GDM1 (cell line): ENCODE measurements at regions not wholly inside any gene's neighbourhood (a gene's known extent, or its start where the extent isn't known, plus 50 kb on each side); places are given as distances from the start of the nearest gene placed in this dataset.

Experiments used
- DNase-seq: peaks from one replicate; lab custom pipeline; 2025; lab: John Stamatoyannopoulos, UW

GRCh38 chr4:176902710-176903323 lies 110.1 kb upstream of the VEGFC start:
- no peak for DNase-seq

- DNase-seq: no peak
These were observed 114.0 kb upstream of the VEGFC start for GRCh38 chr4:176906709-176907108.

GRCh38 chr4:176910646-176911045 lies 117.9 kb upstream of the VEGFC start:
- no peak for DNase-seq

GRCh38 chr4:176919631-176920030 lies 126.9 kb upstream of the VEGFC start:
- no peak for DNase-seq

- no peak for DNase-seq
These were observed 128.0 kb upstream of the VEGFC start for GRCh38 chr4:176920694-176921093.

GRCh38 chr4:176921256-176921655 lies 128.5 kb upstream of the VEGFC start:
- DNase-seq: no peak

- DNase-seq: no peak
These were observed 131.5 kb upstream of the VEGFC start for GRCh38 chr4:176924238-176924637.

GRCh38 chr4:176925962-176926361 lies 133.2 kb upstream of the VEGFC start:
- DNase-seq: no peak

- no peak for DNase-seq
These were observed 134.4 kb upstream of the VEGFC start for GRCh38 chr4:176927117-176927516.

GRCh38 chr4:176927664-176928063 lies 134.9 kb upstream of the VEGFC start:
- no peak for DNase-seq

- no peak for DNase-seq
These were observed 146.7 kb upstream of the VEGFC start for GRCh38 chr4:176939445-176939844.

- DNase-seq: no peak
These were observed 152.6 kb upstream of the VEGFC start for GRCh38 chr4:176945334-176945733.

GRCh38 chr4:176949029-176949428 lies 156.3 kb upstream of the VEGFC start:
- DNase-seq: no peak

GRCh38 chr4:176953021-176953420 lies 160.3 kb upstream of the VEGFC start:
- no peak for DNase-seq

GRCh38 chr4:176957353-176958118 lies 164.8 kb upstream of the VEGFC start:
- DNase-seq: no peak

GRCh38 chr4:176959980-176960379 lies 167.3 kb upstream of the VEGFC start:
- no peak for DNase-seq

GRCh38 chr4:176963121-176963520 lies 170.4 kb upstream of the VEGFC start:
- no peak for DNase-seq

GRCh38 chr4:176964116-176964691 lies 171.5 kb upstream of the VEGFC start:
- no peak for DNase-seq

- no peak for DNase-seq
These were observed 174.9 kb upstream of the VEGFC start for GRCh38 chr4:176967586-176967985.

GRCh38 chr4:176968094-176968493 lies 175.4 kb upstream of the VEGFC start:
- no peak for DNase-seq

- no peak for DNase-seq
These were observed 176.3 kb upstream of the VEGFC start for GRCh38 chr4:176969011-176969410.

GRCh38 chr4:176970853-176971252 lies 178.1 kb upstream of the VEGFC start:
- no peak for DNase-seq

- no peak for DNase-seq
These were observed 178.9 kb upstream of the VEGFC start for GRCh38 chr4:176971576-176972115.
